ENCODE measurements at regions not wholly inside any gene's neighbourhood (a gene's known extent, or its start where the extent isn't known, plus 50 kb on each side); places are given as distances from the start of the nearest gene placed in this dataset.

DNA sequence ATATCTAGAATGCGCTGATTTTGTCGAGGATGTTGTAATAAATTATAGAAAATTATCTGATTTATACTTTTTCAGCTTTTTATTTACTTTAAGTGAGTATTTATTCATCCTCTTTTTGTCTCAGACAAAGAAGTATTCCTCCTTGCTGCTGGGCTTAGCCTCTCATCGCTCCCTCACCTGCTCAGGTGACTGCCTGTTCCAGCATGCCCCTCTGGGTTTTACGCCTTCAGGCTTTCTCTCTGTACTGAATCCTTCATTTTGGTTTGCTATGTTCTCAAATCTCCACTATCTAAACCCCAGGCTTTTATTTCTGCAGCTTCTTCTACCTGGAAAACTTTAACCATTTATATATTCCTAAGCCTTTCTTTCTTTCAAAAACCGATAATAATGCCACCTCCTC, 1650.9 kb upstream of the SEL1L start:
- TF ChIP-seq EZH2 (IDR thresholded peaks at IDR 0.05; ENCODE audit: insufficient read depth, poor library complexity, severe bottlenecking) (no peak), EZH2phosphoT487 (IDR thresholded peaks at IDR 0.05; ENCODE audit: insufficient read depth, low read depth) (no peak)
